ENCODE measurements at regions not wholly inside any gene's neighbourhood (a gene's known extent, or its start where the extent isn't known, plus 50 kb on each side); places are given as distances from the start of the nearest gene placed in this dataset.
"Not testable (repeated sequence)": the region's sequence is repeated elsewhere in the genome, so short reads cannot be mapped to it uniquely, and the experiment has no call there.

DNA sequence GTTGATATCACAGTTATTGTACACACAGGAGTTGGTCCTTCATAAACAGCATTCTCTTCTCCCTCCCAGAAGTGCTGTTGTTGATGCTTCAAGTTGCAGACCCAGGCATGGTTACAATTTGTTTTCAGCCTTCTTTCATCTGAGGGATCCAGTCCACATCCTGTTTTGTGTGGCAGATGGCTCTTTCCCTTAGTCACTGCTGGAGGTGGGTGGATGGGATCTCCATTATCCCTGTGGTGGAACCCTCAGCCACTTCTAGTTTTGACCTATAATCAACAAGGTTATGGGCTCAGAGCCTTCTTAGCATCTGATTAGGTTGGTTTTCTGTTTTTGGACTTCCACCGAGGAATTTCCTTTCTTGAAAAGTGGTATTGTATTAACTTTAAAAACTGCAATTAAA lies 214.2 kb downstream of the SH2D4B start:
- no peak for DNase-seq

DNA sequence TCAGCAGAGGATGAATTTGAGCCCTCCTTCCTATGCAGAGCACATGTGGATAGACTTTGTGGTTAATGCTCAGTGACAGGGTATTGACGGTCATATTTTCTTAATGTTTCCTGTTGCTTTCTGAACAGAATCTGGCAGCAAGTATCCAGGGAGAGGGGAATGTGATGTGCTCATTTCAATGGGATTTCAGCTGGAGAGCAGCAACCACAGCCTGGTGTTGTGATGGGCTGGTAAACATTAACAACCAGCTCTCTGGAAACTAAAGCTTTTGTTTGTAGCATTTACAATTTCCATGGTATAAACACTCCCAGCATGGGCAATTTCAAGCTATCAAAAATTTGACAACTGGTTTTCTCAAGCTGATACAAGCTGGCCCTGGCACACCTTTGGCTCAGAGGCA lies 215.9 kb downstream of the SH2D4B start:
- DNase-seq, result no peak

DNA sequence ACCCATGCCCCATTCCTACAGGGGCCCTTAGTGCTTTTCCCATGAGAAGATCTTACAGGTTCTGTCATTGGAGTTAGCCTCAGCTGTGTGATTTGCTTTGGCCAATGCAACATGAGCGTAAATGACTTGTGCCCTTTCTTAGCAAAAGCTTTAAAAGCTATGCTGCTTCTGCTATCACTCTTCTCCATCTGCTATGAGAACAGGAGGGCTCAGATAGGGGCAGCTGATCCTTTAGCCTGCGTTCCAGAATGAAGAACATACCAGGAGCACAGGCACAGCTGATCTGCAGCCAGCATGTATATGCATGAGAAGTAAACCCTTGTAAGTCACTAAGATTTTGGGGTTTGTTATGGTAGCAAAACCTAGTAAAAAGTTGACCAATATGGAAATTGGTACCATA lies 218.2 kb downstream of the SH2D4B start:
- no peak for DNase-seq

DNA sequence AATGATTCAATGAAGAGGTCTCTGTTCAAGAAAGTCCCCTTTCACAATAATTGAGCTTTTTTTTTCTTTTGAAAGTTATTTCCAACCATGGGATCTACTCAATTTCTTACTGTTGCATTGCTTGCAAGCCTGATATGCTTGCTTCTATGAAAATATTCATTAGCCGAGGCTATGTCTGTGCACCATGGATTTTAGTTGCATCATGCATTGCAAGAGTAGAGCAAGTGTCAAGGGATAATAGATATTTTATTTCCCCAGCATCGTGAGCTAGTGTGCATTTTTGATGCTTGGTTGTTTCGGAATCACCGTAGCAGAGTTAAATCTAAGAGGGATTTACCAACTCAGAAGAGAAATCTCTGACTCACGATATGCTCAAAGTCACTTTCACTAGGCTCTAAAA lies 222.0 kb downstream of the SH2D4B start:
- no peak for DNase-seq

DNA sequence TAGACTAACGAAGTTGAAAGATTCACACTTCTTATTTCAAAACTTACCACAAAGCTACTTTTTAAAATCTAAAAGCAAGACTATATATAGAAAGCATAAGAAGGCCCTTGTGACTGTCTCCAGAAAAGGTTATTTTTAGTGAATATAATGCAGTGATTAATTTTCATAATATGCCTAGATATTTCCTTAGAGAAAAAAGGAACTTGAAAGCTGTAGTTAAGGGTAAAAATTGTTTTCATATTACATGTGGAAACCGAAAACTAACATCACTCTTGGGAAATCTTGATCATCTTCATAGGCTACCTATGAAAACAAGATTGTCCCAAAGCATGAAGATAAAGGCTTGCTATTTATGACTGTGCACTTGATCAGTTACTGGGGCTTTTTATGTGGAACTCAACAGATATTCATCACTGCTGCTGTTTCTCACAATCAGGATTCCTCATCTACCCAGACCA lies 223.2 kb downstream of the SH2D4B start:
- DNase-seq, result no peak

DNA sequence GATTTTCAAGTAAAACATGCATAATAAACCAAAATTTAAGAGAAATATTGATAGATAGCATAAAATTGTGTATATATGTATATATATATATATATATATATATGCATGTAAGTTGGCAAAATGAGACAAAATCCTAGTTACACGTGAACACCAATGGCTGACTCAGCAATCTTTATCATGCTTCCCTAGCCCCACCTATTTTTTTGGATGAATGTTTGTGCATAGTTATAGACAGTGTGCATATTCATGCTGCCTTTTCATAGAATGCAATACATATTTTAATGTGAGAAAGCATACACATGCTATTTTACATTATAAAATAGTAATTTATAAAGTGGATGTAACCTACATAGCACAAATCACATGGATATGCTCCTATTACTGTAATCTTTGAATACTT lies 230.3 kb downstream of the SH2D4B start:
- no peak for DNase-seq

DNA sequence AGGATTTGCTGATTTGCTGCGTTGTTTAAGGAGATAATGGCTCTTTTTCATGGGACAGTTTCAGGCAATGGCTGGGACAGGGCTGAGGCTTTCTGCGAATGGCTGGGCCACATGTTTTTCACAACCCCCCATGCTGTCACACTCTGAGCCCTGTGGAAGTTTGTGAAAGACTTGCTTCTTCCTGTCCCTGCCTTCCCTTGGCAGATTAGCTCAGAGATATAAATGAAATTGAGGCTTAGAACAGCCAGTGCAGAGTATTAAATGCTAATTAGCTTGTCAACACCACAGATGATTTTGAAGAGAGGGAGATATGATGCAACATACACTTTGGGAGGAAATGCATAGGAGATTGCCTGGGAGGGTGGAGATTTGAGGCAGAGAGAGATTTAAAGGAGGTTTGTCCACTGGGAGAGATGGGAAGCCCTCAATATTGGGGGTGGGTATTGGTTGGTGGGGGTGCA lies 232.0 kb downstream of the SH2D4B start:
- no peak for DNase-seq

DNA sequence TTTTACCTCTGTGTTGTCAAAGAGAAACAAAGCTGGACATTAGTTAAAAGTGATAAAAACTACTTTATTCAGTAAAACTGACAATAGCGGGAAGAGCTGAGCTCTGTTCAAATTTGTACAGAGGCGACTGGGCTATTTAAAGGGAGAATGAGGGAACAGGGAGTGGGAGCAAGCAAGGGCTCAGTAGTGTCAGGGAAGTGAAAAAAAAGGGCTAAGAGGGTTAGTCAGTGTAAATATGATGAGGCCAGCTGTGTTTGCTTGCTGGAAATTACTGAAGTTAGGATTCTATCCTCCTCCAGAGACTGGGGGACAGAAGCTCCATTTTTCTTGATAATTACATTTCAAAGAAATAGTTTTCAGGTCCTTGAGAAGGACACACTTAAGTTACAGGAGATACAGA lies 232.5 kb downstream of the SH2D4B start:
- no peak for DNase-seq

DNA sequence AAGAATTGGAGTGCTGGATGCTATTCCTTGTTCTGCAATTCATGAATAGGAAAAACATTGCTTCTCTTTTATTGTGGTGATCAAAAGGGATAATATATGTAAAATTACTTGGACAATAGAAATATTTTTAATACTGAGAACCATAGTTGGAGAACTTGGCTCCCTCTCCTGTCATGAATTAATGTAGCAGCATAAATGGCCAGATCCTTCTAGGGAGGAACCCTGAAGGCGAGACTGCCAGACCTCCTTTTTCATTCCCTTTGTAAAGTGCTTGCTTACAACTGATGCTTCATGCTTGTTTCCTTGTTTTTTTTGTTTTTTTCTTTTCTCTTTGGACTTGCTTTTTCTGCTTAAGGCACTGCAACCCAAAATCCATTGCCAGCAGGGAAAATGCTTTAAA lies 233.6 kb downstream of the SH2D4B start:
- no peak for DNase-seq

DNA sequence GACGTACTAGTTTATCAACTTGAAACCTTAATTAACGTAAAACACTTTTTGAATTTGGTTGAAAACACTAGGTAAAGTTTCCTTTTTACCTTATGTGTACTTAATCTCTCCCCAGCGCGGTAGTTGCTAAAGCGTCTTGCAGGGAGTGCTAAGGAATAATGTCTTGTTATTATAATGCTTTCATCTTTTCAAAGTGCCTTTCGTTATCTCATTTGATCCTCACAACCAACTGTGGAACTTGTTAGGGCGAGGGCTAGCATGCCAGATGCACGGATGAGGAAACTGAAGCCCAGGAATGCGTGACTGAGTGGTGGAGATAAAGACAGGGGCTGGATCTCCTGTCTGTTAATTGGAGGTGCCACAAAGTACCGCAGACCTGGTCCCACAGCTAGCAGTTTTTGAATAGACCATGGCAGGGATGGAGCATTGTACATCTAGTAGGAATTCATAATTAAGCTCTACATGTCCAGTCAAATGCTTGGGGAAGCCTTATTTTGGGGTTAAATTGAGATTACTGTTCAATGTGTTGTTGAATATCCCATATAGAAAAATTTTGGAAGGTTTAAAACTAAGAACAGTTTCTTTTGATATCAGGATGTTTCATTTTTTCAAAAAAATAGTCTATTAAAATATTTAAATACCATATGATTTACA lies 234.3 kb downstream of the SH2D4B start:
- no peak for DNase-seq

DNA sequence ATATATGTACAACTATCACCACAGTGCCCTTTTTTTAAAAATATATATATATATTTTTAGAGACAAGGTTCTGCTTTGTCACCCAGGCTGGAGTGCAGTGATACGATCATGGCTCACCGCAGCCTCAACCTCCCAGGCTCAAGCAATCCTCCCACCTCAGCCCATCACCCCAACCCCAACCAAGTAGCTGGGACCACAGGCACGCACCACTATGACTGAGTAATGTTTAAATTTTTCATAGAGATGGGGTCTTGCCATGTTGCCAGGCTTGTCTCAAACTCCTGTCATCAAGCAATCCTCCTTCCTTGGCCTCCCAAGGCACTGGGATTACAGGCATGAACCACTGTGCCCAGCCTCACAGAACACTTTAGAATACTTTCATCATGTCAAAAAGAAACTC lies 234.9 kb downstream of the SH2D4B start:
- DNase-seq, result no peak

DNA sequence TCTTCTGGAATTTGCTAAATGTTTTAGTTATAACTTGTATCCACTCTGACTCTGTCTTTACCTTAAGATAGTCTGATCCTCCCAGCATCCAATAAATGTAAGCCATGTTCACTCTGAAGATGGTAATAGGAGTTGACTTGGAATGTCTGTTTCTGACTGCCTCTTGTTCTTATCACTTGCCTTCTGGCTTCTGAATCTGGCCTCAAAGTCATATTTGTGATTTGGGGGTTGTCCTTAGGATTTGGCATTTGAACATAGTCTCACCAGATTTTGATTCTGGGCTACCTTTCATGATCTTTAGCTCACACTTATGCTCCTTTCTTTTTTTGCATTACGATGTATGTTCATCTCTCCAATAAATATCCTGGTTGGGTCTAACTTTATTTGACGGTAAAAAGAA lies 247.0 kb downstream of the SH2D4B start:
- DNase-seq, result no peak

DNA sequence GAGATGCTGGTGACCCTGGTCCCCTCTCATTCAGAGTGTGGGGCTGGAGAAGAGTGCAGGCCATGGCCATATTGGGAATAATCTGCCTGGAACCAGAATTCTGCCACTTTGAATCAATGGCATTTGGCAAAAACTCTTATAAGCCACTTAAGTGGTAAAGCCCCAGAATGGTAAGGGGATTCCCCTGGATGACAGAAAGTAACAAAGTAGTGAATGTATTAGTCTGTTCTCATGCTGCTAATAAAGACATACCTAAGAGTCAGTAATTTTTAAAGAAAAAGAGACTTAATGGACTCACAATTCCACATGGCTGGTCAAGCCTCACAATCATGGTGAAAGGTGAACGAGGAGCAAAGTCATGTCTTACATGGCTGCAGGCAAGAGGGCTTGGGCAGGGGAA lies 248.6 kb downstream of the SH2D4B start:
- DNase-seq, result no peak

DNA sequence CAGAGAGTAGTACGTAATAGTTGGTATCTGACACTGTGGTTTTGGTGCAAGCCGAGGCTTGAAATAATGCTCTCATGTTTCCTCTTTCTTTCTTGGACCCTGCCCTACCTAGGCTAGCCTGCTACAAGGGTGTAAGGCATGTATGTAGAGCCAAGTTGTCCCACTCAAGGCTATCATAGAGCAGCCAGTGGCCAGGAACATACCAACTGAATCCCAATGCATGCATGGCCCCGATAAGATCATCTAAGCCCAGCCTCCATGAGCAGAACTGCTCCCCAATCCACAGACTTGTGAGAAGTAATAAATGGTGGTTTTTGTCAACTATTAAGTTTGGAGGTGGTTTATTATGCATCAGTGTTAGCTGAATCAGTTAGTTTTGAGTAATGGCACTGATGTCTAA lies 250.2 kb downstream of the SH2D4B start:
- DNase-seq, result no peak

DNA sequence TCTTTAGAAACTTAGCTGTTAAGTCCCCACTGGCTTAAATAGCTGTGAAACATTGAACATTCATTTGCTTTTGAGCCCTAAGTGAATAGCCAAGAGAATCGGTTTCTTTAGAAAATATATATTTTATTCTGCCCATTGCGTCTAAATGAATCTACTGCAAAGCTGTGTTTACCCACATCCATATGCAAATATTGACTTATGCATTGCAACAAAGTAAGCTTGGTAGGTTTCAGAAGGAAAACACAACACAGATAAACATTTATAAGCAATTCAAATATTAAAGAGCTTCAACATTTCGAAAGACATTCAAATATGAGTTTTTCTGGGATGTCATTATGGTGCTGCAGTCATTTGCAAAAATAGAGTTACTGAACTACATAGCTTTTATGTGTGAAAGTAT lies 257.3 kb downstream of the SH2D4B start:
- DNase-seq, result no peak

DNA sequence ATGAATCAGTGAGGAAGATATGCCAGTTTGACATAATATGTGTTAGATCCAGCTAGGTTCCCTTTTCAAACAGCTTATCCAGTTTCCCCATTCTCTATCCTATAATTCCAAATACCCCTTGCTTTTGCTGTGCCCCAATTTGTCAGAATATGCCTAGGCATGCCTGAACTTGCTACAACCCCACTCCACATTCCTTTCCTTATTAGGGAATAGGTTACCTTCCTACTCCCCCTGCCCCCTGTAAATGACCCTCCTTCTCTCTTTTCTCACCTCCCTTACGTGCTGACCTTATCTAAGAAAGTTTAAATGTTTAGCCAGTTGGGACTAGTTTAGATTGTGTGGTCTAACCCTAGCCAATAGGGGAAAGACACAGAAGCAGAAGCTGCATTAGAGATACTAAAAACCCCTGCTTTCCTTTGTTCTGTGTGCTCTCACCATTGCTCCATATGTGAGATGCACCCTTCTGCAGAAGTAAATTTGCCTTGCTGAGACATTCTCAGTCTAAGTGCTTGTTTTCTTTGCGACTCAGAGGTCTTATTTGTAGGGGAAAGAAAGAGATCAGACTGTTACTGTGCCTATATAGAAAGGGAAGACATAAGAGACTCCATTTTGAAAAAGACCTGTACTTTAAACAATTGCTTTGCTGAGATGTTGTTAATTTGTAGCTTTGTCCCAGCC lies 267.8 kb downstream of the SH2D4B start:
- DNase-seq, result no peak

DNA sequence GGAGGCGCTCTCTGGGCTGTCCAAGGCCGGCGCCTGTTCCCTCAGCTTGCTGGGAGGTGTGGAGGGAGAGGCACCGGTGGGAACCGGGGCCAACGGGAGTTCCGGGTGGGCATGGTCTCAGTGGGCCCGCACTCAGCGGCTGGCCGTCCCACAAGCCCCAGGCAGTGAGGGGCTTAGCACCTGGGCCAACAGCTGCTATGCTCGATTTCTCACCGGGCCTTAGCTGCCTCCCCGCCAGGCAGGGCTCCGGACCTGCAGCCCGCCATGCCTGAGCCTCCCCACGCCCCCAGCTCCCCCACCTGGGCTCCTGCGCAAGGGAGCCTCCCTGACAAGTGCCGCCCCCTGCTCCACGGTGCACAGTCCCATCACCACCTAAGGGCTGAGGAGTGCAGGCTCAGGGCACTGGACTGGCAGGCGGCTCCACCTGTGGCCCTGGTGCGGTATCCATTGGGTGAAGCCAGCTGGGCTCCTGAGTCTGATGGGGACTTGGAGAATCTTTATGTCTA lies 276.5 kb downstream of the SH2D4B start:
- no peak for DNase-seq

DNA sequence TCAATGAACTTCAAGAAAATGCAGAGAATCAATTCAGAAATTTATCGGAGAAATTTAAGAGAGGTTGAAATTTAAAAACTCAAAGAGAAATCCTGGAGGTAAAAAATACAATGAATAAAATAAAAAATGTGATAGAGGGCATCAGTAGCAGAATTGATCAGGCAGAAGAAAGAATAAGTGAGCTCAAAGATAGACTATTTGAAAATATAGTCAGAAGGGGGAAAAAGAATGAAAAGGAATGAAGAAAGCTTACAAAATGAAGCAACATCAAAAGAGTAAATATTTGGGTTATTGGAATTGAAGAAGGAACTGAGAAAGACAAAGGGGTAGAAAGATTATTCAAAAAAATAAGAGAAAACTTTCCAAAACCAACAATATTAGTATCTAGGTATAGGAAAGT lies 291.4 kb downstream of the SH2D4B start:
- no peak for DNase-seq

DNA sequence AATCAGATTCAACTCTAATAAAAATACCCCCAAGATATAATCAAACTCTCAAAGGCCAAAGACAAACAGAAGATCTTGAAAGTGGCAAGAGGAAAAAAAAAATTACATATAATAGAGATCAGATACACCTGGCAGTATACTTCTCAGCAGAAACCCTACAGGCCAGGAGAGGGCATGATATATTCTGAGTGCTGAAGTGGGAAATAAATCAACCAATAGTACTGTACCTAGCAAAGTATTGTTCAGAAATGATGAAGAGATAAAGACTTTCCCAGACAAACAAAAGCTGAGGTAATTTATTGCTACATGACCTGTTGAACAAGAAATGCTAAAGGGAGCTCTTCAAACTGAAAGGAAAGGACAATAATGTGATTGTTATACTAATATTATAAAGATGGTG lies 291.9 kb downstream of the SH2D4B start:
- no peak for DNase-seq

DNA sequence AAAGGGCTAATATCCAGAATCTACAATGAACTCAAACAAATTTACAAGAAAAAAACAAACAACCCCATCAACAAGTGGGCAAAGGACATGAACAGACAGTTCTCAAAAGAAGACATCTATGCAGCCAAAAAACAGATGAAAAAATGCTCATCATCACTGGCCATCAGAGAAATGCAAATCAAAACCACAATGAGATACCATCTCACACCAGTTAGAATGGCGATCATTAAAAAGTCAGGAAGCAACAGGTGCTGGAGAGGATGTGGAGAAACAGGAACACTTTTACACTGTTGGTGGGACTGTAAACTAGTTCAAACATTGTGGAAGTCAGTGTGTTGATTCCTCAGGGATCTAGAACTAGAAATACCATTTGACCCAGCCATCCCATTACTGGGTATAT lies 295.0 kb downstream of the SH2D4B start:
- not testable (repeated sequence) for DNase-seq

DNA sequence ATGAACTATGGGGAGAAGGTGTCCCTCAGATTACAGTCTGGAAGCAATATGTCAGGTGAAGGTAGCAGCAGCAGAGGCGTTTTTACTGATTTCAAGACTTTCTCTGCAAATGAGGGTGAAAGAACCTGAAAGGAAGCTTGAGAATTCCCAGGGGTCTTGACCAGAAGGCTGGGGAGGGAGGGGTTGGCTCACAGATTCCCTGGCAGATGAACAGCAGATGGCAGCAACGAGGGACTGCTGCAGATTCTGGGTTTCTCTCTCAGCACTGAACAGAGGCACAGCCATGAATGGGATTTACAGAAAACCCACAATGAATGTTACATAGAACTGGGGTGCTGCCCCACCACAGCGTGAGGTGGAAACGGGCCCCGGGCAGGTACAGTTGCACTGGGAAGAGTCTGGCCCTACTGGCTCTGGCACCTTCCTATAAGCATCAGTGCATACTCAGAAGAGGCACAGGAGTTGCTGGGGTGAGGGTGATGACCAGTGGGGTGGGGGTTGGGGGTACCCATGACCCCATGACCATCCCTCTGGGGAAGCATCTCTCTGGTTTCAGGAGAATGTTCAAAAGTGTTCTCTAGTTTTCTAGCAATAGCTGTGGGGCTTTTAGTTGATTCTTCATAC lies 317.8 kb downstream of the SH2D4B start:
- peak; percentile 19 for DNase-seq

DNA sequence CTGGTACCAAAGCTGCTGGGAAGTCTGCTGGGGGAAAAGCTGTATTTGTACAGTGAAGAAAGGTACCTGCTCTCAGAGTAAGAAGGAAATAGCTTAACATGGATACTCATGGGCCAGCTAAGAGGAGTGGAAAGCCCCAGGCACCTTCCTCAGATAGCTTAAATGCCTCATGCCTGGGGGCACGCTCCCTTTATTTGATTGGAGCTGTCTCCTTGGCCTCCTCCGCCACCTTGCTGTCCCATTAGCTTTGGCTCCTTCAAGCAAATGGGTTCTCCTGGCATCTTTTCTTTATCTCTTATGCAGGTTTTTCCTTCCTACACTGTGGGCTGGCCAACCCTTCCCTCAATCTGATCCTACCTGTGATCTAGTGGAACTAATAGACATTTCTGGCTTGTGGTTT lies 318.5 kb downstream of the SH2D4B start:
- DNase-seq, result peak; percentile 0

DNA sequence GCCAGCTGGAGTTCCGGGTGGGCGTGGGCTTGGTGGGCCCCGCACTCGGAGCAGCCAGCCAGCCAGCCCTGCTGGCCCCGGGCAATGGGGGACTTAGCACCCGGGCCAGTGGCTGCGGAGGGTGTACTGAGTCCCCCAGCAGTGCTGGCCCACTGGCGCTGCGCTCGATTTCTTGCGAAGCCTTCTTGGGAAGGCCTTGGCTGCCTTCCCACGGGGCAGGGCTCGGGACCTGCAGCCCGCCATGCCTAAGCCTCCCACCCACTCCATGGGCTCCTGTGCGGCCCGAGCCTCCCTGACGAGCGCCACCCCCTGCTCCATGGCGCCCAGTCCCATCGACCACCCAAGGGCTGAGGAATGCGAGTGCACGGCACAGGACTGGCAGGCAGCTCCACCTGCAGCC lies 321.6 kb downstream of the SH2D4B start:
- DNase-seq, result not testable (repeated sequence)

DNA sequence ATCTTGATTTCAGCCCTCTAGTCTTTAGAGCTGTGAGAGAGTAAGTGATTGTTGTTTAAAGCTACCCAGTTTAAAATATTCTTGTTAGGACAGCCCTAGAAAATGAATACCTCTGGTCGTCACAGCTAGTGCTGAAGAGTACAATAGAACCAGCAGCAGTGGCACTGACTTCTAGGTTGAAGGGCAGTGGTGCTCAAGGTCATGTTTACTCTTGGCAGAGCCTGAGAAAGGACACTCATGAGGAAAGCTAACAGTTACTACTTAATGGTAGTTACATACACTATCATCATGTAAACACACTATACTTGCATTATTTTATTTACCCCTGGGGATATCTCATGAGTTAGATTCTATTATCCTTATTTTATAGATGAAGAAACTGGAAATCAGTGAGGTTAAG lies 323.0 kb downstream of the SH2D4B start:
- no peak for DNase-seq

Measured in NCI-H69 (cell line).